ENCODE measurements at regions not wholly inside any gene's neighbourhood (a gene's known extent, or its start where the extent isn't known, plus 50 kb on each side); places are given as distances from the start of the nearest gene placed in this dataset.
"Not testable (repeated sequence)": the region's sequence is repeated elsewhere in the genome, so short reads cannot be mapped to it uniquely, and the experiment has no call there.

GRCh38 chr12:46517579-46517962, 145.0 kb upstream of the SLC38A2 start:
- Histone ChIP-seq H3K27me3 (replicated peaks; ENCODE audit: control insufficient read depth, insufficient read depth, low read length, poor library complexity, severe bottlenecking) (no peaks in the 10 kb centered on the region), H3K9me3 (ENCODE audit: control insufficient read depth, low read length) (no peaks in the 10 kb centered on the region), H3K27ac (ENCODE audit: insufficient read depth, low read length, poor library complexity, severe bottlenecking) (no peak overlapping the region), H3K4me1 (ENCODE audit: control insufficient read depth, insufficient read depth, low read length, poor library complexity, severe bottlenecking) (no peaks in the 10 kb centered on the region), H3K4me3 (ENCODE audit: insufficient read depth, low read depth, low read length, poor library complexity, severe bottlenecking) (no peak overlapping the region), H3K36me3 (ENCODE audit: control insufficient read depth, insufficient read depth, low read length) (no peaks in the 10 kb centered on the region)
- no peak for DNase-seq

- Histone ChIP-seq H3K27me3 (replicated peaks; ENCODE audit: control insufficient read depth, insufficient read depth, low read length, poor library complexity, severe bottlenecking) (no peaks in the 10 kb centered on the region), H3K9me3 (ENCODE audit: control insufficient read depth, low read length) (no peaks in the 10 kb centered on the region), H3K36me3 (ENCODE audit: control insufficient read depth, insufficient read depth, low read length) (no peaks in the 10 kb centered on the region), H3K4me1 (ENCODE audit: control insufficient read depth, insufficient read depth, low read length, poor library complexity, severe bottlenecking) (no peaks in the 10 kb centered on the region), H3K27ac (ENCODE audit: insufficient read depth, low read length, poor library complexity, severe bottlenecking) (no peak overlapping the region), H3K4me3 (ENCODE audit: insufficient read depth, low read depth, low read length, poor library complexity, severe bottlenecking) (no peak overlapping the region)
- no peak for DNase-seq
Observed at GRCh38 chr12:46516933-46517578, 144.5 kb upstream of the SLC38A2 start.

GRCh38 chr12:46516238-46516932, 143.8 kb upstream of the SLC38A2 start:
- H3K27ac ChIP-seq (ENCODE audit: insufficient read depth, low read length, poor library complexity, severe bottlenecking): no peak overlapping the region
- DNase-seq: no peak
- H3K4me1 ChIP-seq (ENCODE audit: control insufficient read depth, insufficient read depth, low read length, poor library complexity, severe bottlenecking): no peaks in the 10 kb centered on the region
- no peaks in the 10 kb centered on the region for H3K27me3 ChIP-seq (replicated peaks; ENCODE audit: control insufficient read depth, insufficient read depth, low read length, poor library complexity, severe bottlenecking)
- no peaks in the 10 kb centered on the region for H3K9me3 ChIP-seq (ENCODE audit: control insufficient read depth, low read length)
- no peak overlapping the region for H3K4me3 ChIP-seq (ENCODE audit: insufficient read depth, low read depth, low read length, poor library complexity, severe bottlenecking)
- no peaks in the 10 kb centered on the region for H3K36me3 ChIP-seq (ENCODE audit: control insufficient read depth, insufficient read depth, low read length)

GRCh38 chr12:46515829-46516228, 143.3 kb upstream of the SLC38A2 start:
- H3K4me3 ChIP-seq (ENCODE audit: insufficient read depth, low read depth, low read length, poor library complexity, severe bottlenecking): no peak overlapping the region
- H3K9me3 ChIP-seq (ENCODE audit: control insufficient read depth, low read length): no peaks in the 10 kb centered on the region
- H3K27me3 ChIP-seq (replicated peaks; ENCODE audit: control insufficient read depth, insufficient read depth, low read length, poor library complexity, severe bottlenecking): no peaks in the 10 kb centered on the region
- no peaks in the 10 kb centered on the region for H3K36me3 ChIP-seq (ENCODE audit: control insufficient read depth, insufficient read depth, low read length)
- DNase-seq: no peak
- H3K4me1 ChIP-seq (ENCODE audit: control insufficient read depth, insufficient read depth, low read length, poor library complexity, severe bottlenecking): no peaks in the 10 kb centered on the region
- H3K27ac ChIP-seq (ENCODE audit: insufficient read depth, low read length, poor library complexity, severe bottlenecking): no peak overlapping the region

- Histone ChIP-seq H3K4me3 (ENCODE audit: insufficient read depth, low read depth, low read length, poor library complexity, severe bottlenecking) (no peak overlapping the region), H3K4me1 (ENCODE audit: control insufficient read depth, insufficient read depth, low read length, poor library complexity, severe bottlenecking) (no peaks in the 10 kb centered on the region)
Observed at GRCh38 chr12:46514886-46515285, 142.3 kb upstream of the SLC38A2 start.

GRCh38 chr12:46510257-46510656, 137.7 kb upstream of the SLC38A2 start:
- not testable (repeated sequence) for H3K4me3 ChIP-seq (ENCODE audit: insufficient read depth, low read depth, low read length, poor library complexity, severe bottlenecking); H3K27ac ChIP-seq (ENCODE audit: insufficient read depth, low read length, poor library complexity, severe bottlenecking); H3K4me1 ChIP-seq (ENCODE audit: control insufficient read depth, insufficient read depth, low read length, poor library complexity, severe bottlenecking); H3K36me3 ChIP-seq (ENCODE audit: control insufficient read depth, insufficient read depth, low read length); H3K27me3 ChIP-seq (replicated peaks; ENCODE audit: control insufficient read depth, insufficient read depth, low read length, poor library complexity, severe bottlenecking); H3K9me3 ChIP-seq (ENCODE audit: control insufficient read depth, low read length); DNase-seq

More at GRCh38 chr12:46514886-46515285, 142.3 kb upstream of the SLC38A2 start:
- Histone ChIP-seq H3K36me3 (ENCODE audit: control insufficient read depth, insufficient read depth, low read length) (no peaks in the 10 kb centered on the region), H3K27me3 (replicated peaks; ENCODE audit: control insufficient read depth, insufficient read depth, low read length, poor library complexity, severe bottlenecking) (no peaks in the 10 kb centered on the region), H3K9me3 (ENCODE audit: control insufficient read depth, low read length) (no peaks in the 10 kb centered on the region), H3K27ac (ENCODE audit: insufficient read depth, low read length, poor library complexity, severe bottlenecking) (no peak overlapping the region)
- no peak for DNase-seq

- no peaks in the 10 kb centered on the region for H3K4me1 ChIP-seq (ENCODE audit: control insufficient read depth, insufficient read depth, low read length, poor library complexity, severe bottlenecking)
- peaks cover 3% of the 10 kb centered on the region for H3K9me3 ChIP-seq (ENCODE audit: control insufficient read depth, low read length)
- no peak overlapping the region for H3K4me3 ChIP-seq (ENCODE audit: insufficient read depth, low read depth, low read length, poor library complexity, severe bottlenecking)
- H3K36me3 ChIP-seq (ENCODE audit: control insufficient read depth, insufficient read depth, low read length): no peaks in the 10 kb centered on the region
- H3K27me3 ChIP-seq (replicated peaks; ENCODE audit: control insufficient read depth, insufficient read depth, low read length, poor library complexity, severe bottlenecking): no peaks in the 10 kb centered on the region
- H3K27ac ChIP-seq (ENCODE audit: insufficient read depth, low read length, poor library complexity, severe bottlenecking): no peak overlapping the region
- DNase-seq: no peak
Observed at GRCh38 chr12:46509135-46509534, 136.6 kb upstream of the SLC38A2 start.

- no peaks in the 10 kb centered on the region for H3K36me3 ChIP-seq (ENCODE audit: control insufficient read depth, insufficient read depth, low read length)
- no peak overlapping the region for H3K27ac ChIP-seq (ENCODE audit: insufficient read depth, low read length, poor library complexity, severe bottlenecking)
- H3K27me3 ChIP-seq (replicated peaks; ENCODE audit: control insufficient read depth, insufficient read depth, low read length, poor library complexity, severe bottlenecking): no peaks in the 10 kb centered on the region
- H3K4me3 ChIP-seq (ENCODE audit: insufficient read depth, low read depth, low read length, poor library complexity, severe bottlenecking): no peak overlapping the region
- H3K4me1 ChIP-seq (ENCODE audit: control insufficient read depth, insufficient read depth, low read length, poor library complexity, severe bottlenecking): no peaks in the 10 kb centered on the region
- peaks cover 3% of the 10 kb centered on the region for H3K9me3 ChIP-seq (ENCODE audit: control insufficient read depth, low read length)
- no peak for DNase-seq
Observed at GRCh38 chr12:46508651-46509050, 136.1 kb upstream of the SLC38A2 start.

- H3K4me3 ChIP-seq (ENCODE audit: insufficient read depth, low read depth, low read length, poor library complexity, severe bottlenecking): no peak overlapping the region
- no peaks in the 10 kb centered on the region for H3K36me3 ChIP-seq (ENCODE audit: control insufficient read depth, insufficient read depth, low read length)
- H3K4me1 ChIP-seq (ENCODE audit: control insufficient read depth, insufficient read depth, low read length, poor library complexity, severe bottlenecking): no peaks in the 10 kb centered on the region
- no peak for DNase-seq
- no peak overlapping the region for H3K27ac ChIP-seq (ENCODE audit: insufficient read depth, low read length, poor library complexity, severe bottlenecking)
- peaks cover 3% of the 10 kb centered on the region for H3K9me3 ChIP-seq (ENCODE audit: control insufficient read depth, low read length)
- no peaks in the 10 kb centered on the region for H3K27me3 ChIP-seq (replicated peaks; ENCODE audit: control insufficient read depth, insufficient read depth, low read length, poor library complexity, severe bottlenecking)
Observed at GRCh38 chr12:46507766-46508165, 135.2 kb upstream of the SLC38A2 start.

GRCh38 chr12:46506961-46507360, 134.4 kb upstream of the SLC38A2 start:
- Histone ChIP-seq H3K4me3 (ENCODE audit: insufficient read depth, low read depth, low read length, poor library complexity, severe bottlenecking) (no peak overlapping the region), H3K36me3 (ENCODE audit: control insufficient read depth, insufficient read depth, low read length) (no peaks in the 10 kb centered on the region), H3K27me3 (replicated peaks; ENCODE audit: control insufficient read depth, insufficient read depth, low read length, poor library complexity, severe bottlenecking) (no peaks in the 10 kb centered on the region), H3K27ac (ENCODE audit: insufficient read depth, low read length, poor library complexity, severe bottlenecking) (no peak overlapping the region), H3K9me3 (ENCODE audit: control insufficient read depth, low read length) (peaks cover 3% of the 10 kb centered on the region), H3K4me1 (ENCODE audit: control insufficient read depth, insufficient read depth, low read length, poor library complexity, severe bottlenecking) (no peaks in the 10 kb centered on the region)
- DNase-seq: no peak
